ENCODE measurements at regions not wholly inside any gene's neighbourhood (a gene's known extent, or its start where the extent isn't known, plus 50 kb on each side); places are given as distances from the start of the nearest gene placed in this dataset.
"Not testable (repeated sequence)": the region's sequence is repeated elsewhere in the genome, so short reads cannot be mapped to it uniquely, and the experiment has no call there.

DNA sequence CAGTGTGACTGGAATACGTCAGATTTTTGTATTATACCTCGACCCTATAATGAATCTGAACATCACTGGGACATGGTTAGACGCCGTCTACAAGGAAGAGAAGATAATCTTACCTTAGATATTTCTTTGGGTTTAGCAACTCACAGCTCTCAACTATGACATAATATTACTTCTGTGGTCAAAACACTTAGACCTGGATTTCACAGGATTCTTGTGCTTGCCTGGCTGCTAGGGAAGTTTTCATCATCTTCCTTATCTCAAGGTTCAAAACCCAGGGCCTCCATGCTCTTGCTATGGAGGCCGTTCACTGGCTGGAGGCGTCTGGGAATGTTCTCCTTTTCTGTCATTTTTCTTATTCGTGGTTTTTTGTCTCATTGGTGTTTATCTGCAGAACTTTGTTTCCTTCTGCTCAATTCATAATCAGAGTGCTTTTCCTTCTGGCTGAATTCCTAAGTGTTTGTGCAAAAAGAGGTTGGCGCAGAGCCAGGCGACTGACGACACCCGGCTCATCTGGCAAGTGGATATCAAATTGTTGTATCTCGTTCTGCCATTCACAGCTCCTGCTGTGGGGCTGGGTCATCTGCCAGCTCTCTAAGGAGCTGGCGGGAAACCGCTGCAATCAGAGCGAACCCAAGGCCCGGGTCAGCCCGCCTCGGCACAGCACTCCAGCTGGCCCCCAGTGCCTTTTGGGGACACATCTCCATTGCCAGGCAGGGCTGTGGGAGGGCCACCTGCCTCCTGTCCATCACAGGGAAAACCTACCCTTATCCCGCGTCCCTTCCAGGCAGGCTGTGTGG lies 68.1 kb upstream of the DEFB108B start:
- not testable (repeated sequence) for H3K9me3 ChIP-seq (ENCODE audit: control insufficient read depth in 4 of 4, low read length in 3 of 4); H3K4me1 ChIP-seq (ENCODE audit: control insufficient read depth in 4 of 4, insufficient read depth in 4 of 4, low read length in 3 of 4)
- 66% methylated on average over 20 of the region's 20 CpGs for WGBS

GRCh38 chr11:71767016-71767415 lies 66.0 kb upstream of the DEFB108B start:
- H3K9me3 ChIP-seq (ENCODE audit: control insufficient read depth in 4 of 4, low read length in 3 of 4); H3K9ac ChIP-seq (ENCODE audit: low read depth in 1 of 2, low read length in 2 of 2); H3K4me1 ChIP-seq (ENCODE audit: control insufficient read depth in 4 of 4, insufficient read depth in 4 of 4, low read length in 3 of 4); H3K27ac ChIP-seq (ENCODE audit: low read depth in 1 of 2, low read length in 2 of 2); H3K4me3 ChIP-seq (ENCODE audit: low read depth in 1 of 3, low read length in 3 of 3); DNase-seq (ENCODE audit: low spot score); H3K27me3 ChIP-seq (ENCODE audit: control insufficient read depth in 4 of 4, insufficient read depth in 4 of 4, low read length in 3 of 4); H3K36me3 ChIP-seq (ENCODE audit: control insufficient read depth in 4 of 4, insufficient read depth in 3 of 4, low read depth in 1 of 4, low read length in 3 of 4): not testable (repeated sequence)
- WGBS = 69% methylated on average over 2 of the region's 5 CpGs

More for the DNA sequence above, 68.1 kb upstream of the DEFB108B start:
- H3K4me3 ChIP-seq (ENCODE audit: low read depth in 1 of 3, low read length in 3 of 3); H3K36me3 ChIP-seq (ENCODE audit: control insufficient read depth in 4 of 4, insufficient read depth in 3 of 4, low read depth in 1 of 4, low read length in 3 of 4); DNase-seq (ENCODE audit: low spot score); H3K27me3 ChIP-seq (ENCODE audit: control insufficient read depth in 4 of 4, insufficient read depth in 4 of 4, low read length in 3 of 4); H3K9ac ChIP-seq (ENCODE audit: low read depth in 1 of 2, low read length in 2 of 2); H3K27ac ChIP-seq (ENCODE audit: low read depth in 1 of 2, low read length in 2 of 2): not testable (repeated sequence)
- peak; percentile 49 for TF ChIP-seq NR2F2 (IDR thresholded peaks at IDR 0.05)

DNA sequence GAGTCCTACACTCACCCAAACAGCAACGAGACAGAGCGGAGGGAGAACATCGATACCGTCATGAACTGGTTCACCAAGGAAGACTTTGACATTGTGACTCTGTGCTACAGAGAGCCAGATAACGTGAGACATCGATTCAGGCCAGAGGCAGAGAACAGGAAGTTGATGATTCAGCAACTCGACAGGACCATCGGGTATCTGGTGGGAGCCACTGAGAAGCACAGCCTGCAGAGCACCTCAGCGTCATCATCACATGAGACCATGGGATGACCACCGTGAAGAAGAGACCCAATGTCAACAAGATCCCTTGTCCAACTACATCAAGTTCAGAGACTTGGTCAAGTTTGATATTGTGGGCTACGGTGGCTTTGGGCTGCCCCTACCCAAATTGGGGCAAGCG lies 60.8 kb upstream of the DEFB108B start:
- not testable (repeated sequence) for H3K9ac ChIP-seq (ENCODE audit: low read depth in 1 of 2, low read length in 2 of 2); H3K27ac ChIP-seq (ENCODE audit: low read depth in 1 of 2, low read length in 2 of 2); H3K4me1 ChIP-seq (ENCODE audit: control insufficient read depth in 4 of 4, insufficient read depth in 4 of 4, low read length in 3 of 4); H3K36me3 ChIP-seq (ENCODE audit: control insufficient read depth in 4 of 4, insufficient read depth in 3 of 4, low read depth in 1 of 4, low read length in 3 of 4); H3K4me3 ChIP-seq (ENCODE audit: low read depth in 1 of 3, low read length in 3 of 3); H3K9me3 ChIP-seq (ENCODE audit: control insufficient read depth in 4 of 4, low read length in 3 of 4); H3K27me3 ChIP-seq (ENCODE audit: control insufficient read depth in 4 of 4, insufficient read depth in 4 of 4, low read length in 3 of 4); DNase-seq (ENCODE audit: low spot score)
- WGBS = 81% methylated on average over 12 of the region's 12 CpGs

GRCh38 chr11:71774603-71775222 lies 58.3 kb upstream of the DEFB108B start:
- TF ChIP-seq GABPA (IDR thresholded peaks at IDR 0.05 in 1 of 2, conservative IDR thresholded peaks at IDR 0.05 in 1 of 2) = no peak
- TF ChIP-seq SP1 (IDR thresholded peaks at IDR 0.05) = no peak
- TF ChIP-seq YY1 (IDR thresholded peaks at IDR 0.05) = no peak
- no peak for TF ChIP-seq HNF4G (IDR thresholded peaks at IDR 0.05)
- TF ChIP-seq, protein P1, sequence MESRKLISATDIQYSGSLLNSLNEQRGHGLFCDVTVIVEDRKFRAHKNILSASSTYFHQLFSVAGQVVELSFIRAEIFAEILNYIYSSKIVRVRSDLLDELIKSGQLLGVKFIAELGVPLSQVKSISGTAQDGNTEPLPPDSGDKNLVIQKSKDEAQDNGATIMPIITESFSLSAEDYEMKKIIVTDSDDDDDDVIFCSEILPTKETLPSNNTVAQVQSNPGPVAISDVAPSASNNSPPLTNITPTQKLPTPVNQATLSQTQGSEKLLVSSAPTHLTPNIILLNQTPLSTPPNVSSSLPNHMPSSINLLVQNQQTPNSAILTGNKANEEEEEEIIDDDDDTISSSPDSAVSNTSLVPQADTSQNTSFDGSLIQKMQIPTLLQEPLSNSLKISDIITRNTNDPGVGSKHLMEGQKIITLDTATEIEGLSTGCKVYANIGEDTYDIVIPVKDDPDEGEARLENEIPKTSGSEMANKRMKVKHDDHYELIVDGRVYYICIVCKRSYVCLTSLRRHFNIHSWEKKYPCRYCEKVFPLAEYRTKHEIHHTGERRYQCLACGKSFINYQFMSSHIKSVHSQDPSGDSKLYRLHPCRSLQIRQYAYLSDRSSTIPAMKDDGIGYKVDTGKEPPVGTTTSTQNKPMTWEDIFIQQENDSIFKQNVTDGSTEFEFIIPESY (IDR thresholded peaks at IDR 0.05) = no peak
- TF ChIP-seq EGR1 (IDR thresholded peaks at IDR 0.05; ENCODE audit: low read depth in 2 of 2) = no peak
- TF ChIP-seq RAD21 (IDR thresholded peaks at IDR 0.05) = no peak
- TF ChIP-seq NR2F2 (IDR thresholded peaks at IDR 0.05) = no peak
- no peak for TF ChIP-seq ATF3 (IDR thresholded peaks at IDR 0.05)
- TF ChIP-seq FOXA1 (IDR thresholded peaks at IDR 0.05) = no peak
- no peak for TF ChIP-seq FOXA2 (IDR thresholded peaks at IDR 0.05)
- TF ChIP-seq, protein P2, sequence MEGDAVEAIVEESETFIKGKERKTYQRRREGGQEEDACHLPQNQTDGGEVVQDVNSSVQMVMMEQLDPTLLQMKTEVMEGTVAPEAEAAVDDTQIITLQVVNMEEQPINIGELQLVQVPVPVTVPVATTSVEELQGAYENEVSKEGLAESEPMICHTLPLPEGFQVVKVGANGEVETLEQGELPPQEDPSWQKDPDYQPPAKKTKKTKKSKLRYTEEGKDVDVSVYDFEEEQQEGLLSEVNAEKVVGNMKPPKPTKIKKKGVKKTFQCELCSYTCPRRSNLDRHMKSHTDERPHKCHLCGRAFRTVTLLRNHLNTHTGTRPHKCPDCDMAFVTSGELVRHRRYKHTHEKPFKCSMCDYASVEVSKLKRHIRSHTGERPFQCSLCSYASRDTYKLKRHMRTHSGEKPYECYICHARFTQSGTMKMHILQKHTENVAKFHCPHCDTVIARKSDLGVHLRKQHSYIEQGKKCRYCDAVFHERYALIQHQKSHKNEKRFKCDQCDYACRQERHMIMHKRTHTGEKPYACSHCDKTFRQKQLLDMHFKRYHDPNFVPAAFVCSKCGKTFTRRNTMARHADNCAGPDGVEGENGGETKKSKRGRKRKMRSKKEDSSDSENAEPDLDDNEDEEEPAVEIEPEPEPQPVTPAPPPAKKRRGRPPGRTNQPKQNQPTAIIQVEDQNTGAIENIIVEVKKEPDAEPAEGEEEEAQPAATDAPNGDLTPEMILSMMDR (IDR thresholded peaks at IDR 0.05; ENCODE audit: low read depth, low read length, missing input control) = no peak
- H3K9me3 ChIP-seq (ENCODE audit: control insufficient read depth in 4 of 4, low read length in 3 of 4) = no peaks in the 10 kb centered on the region
- no peak overlapping the region for H3K27ac ChIP-seq (ENCODE audit: low read depth in 1 of 2, low read length in 2 of 2)
- DNase-seq (ENCODE audit: low spot score) = no peak
- H3K4me3 ChIP-seq (ENCODE audit: low read depth in 1 of 3, low read length in 3 of 3) = no peak overlapping the region
- no peaks in the 10 kb centered on the region for H3K36me3 ChIP-seq (ENCODE audit: control insufficient read depth in 4 of 4, insufficient read depth in 3 of 4, low read depth in 1 of 4, low read length in 3 of 4)
- WGBS = 98% methylated on average over 30 of the region's 30 CpGs
- no peak overlapping the region for H3K9ac ChIP-seq (ENCODE audit: low read depth in 1 of 2, low read length in 2 of 2)
- H3K4me1 ChIP-seq (ENCODE audit: control insufficient read depth in 4 of 4, insufficient read depth in 4 of 4, low read length in 3 of 4) = no peaks in the 10 kb centered on the region
- no peaks in the 10 kb centered on the region for H3K27me3 ChIP-seq (ENCODE audit: control insufficient read depth in 4 of 4, insufficient read depth in 4 of 4, low read length in 3 of 4)

DNA sequence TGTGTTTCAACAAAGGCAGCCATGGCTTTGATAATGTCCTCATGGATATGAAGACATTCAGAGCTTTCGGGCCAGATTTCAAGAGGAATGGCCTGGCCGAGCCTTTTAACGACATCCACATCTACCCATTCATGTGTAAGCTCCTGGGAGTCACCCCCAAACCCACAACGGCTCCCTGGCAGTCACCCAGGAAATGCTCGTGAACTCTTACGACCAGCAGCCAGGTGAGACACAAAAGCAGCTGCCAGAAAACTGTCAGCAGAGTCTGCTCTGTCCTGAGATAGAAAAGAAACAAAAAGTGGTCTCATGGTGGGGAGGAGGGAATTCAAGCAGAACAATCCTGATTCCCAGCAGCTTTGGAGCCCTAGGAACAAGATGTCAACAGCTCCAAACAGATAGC lies 52.9 kb upstream of the DEFB108B start:
- H3K9me3 ChIP-seq (ENCODE audit: control insufficient read depth in 4 of 4, low read length in 3 of 4); H3K36me3 ChIP-seq (ENCODE audit: control insufficient read depth in 4 of 4, insufficient read depth in 3 of 4, low read depth in 1 of 4, low read length in 3 of 4); DNase-seq (ENCODE audit: low spot score); H3K27me3 ChIP-seq (ENCODE audit: control insufficient read depth in 4 of 4, insufficient read depth in 4 of 4, low read length in 3 of 4); H3K27ac ChIP-seq (ENCODE audit: low read depth in 1 of 2, low read length in 2 of 2); H3K4me3 ChIP-seq (ENCODE audit: low read depth in 1 of 3, low read length in 3 of 3); H3K4me1 ChIP-seq (ENCODE audit: control insufficient read depth in 4 of 4, insufficient read depth in 4 of 4, low read length in 3 of 4); H3K9ac ChIP-seq (ENCODE audit: low read depth in 1 of 2, low read length in 2 of 2): not testable (repeated sequence)
- WGBS = 59% methylated on average over 6 of the region's 6 CpGs
